Esophagus squamous epithelium (tissue), 5 donors: ENCODE measurements at regions not wholly inside any gene's neighbourhood (a gene's known extent, or its start where the extent isn't known, plus 50 kb on each side); places are given as distances from the start of the nearest gene placed in this dataset.
A peak's percentile ranks its signal among the peaks of the same experiment; 100 is the strongest.
"Not testable (repeated sequence)": the region's sequence is repeated elsewhere in the genome, so short reads cannot be mapped to it uniquely, and the experiment has no call there.

Experiments used
- DNase-seq: peaks from one replicate; lab custom pipeline; 2025; lab: John Stamatoyannopoulos, UW
- H3K27ac ChIP-seq, 4 donors: fragments of 200-600 bp; sonication (generic); one replicate each; pipeline ENCODE4 v1.5.1; 2016 to 2019; ENCODE audit warnings: mild to moderate bottlenecking in 1 of 4
- H3K27me3 ChIP-seq, 4 donors: fragments of 200-600 bp; sonication (generic); 1 replicate in 3 of 4; 2 replicates in 1 of 4; pipeline versions ENCODE4 v1.5.1 to v1.6.0; 2017 to 2021; ENCODE audit warnings: antibody characterized with exemption in 1 of 4
- H3K36me3 ChIP-seq, 3 donors: fragments of 200-600 bp; sonication (generic); one replicate each; pipeline ENCODE4 v1.5.1; 2016 to 2019
- H3K4me1 ChIP-seq, 3 donors: fragments of 200-600 bp; sonication (generic); one replicate each; pipeline ENCODE4 v1.5.1; 2017 to 2019
- H3K4me3 ChIP-seq, 4 donors: fragments of 200-600 bp; sonication (generic); 1 replicate in 3 of 4; 2 replicates in 1 of 4; pipeline ENCODE4 v1.5.1; 2016 to 2019; ENCODE audit warnings: mild to moderate bottlenecking in 2 of 4, moderate library complexity in 1 of 4
- H3K9me3 ChIP-seq, 3 donors: fragments of 200-600 bp; sonication (generic); one replicate each; pipeline ENCODE4 v1.5.1; 2016 to 2019
- CTCF ChIP-seq, 6 experiments: fragments of 450-650 bp in 4 of 6; fragments of 200-600 bp in 2 of 6; sonication (generic) in 2 of 6; IDR thresholded peaks; one replicate each; pipeline ENCODE4 v1.5.1; 2016 to 2019; ENCODE audit warnings: antibody characterized with exemption in 6 of 6, mild to moderate bottlenecking in 4 of 6, moderate library complexity in 4 of 6
- POLR2A ChIP-seq, 4 donors: fragments of 450-650 bp; IDR thresholded peaks; one replicate each; pipeline ENCODE4 v1.6.1; 2017; ENCODE audit warnings: antibody characterized with exemption in 4 of 4, mild to moderate bottlenecking in 4 of 4, moderate library complexity in 3 of 4
- WGBS, 2 donors: methylation state at CpG; one replicate each; pipeline ENCODE4 v1.1.5; 2018; 5-methylcytosine and 5-hydroxymethylcytosine counted together
- intact Hi-C: fragments of 100-400 bp; cut with DNase I; formaldehyde crosslinking; loops from one replicate; pipeline ENCODE4 v1.15.0; 2022
- donor health status: DM: yes; HTN: yes; CAD: no.

GRCh38 chr13:109272595-109273325 lies 513.6 kb downstream of the IRS2 start:
- peak overlapping the region; percentile 5 to 79 (median 41) for H3K27ac ChIP-seq

DNA sequence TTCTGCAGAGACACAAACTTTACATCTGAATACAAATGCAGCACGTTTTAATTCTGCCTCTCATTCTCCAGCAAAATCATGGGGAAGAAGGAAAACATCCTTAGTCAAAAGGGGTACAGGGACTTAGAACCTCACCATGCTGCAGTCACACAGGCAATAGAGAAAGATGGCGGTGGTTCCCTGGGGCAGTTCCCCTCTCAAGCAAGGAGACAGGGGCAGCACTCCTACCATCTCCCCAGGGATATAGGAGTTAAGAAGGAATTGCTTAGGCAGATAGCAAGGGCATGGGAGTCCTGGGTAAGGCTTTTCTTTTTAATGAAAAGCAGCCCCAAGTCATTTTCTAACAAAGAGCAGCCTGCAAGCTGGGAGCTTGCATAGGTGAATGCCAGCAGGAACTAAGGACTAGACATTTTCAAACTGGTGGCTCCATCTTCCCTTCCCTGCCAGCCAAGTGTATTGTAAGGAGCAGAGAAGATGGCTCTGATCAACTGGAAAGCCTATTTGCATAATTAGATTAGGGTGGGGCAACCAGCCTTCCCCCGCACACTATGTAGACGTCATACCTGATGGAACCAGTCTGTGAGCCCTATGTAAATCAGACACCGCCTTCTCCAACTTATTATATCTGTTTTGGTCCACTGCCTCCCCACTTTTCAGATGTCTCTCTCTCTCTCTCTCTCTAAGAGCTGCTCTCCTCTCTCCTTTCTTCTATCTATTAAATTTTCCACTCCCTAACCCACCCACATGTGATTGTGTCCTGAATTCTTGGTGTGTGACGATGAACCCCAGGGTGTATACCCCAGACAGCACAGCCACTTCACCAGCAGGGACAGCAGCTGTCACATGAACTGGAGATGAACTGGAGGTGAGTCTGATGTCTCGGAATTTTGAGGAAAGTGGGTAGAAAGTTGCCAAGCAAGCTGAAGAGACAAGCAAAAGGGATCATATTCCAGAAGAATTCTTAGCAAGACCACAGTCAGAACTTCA lies 514.5 kb downstream of the IRS2 start:
- TF ChIP-seq POLR2A (IDR thresholded peaks at IDR 0.05), result no peak
- peak in 1 of 6 experiments; percentile 8 for TF ChIP-seq CTCF (IDR thresholded peaks at IDR 0.05)
- Histone ChIP-seq H3K4me3 (no peak overlapping the region), H3K36me3 (no peaks in the 10 kb centered on the region), H3K27ac (peak overlapping the region; percentile 9 to 79 (median 68)), H3K4me1 (peaks cover 0 to 30% (median 0%) of the 10 kb centered on the region in 3 donors), H3K9me3 (no peaks in the 10 kb centered on the region), H3K27me3 (no peaks in the 10 kb centered on the region)
- intact Hi-C loops, result loop anchor here (10.0 kb wide), 1 partner anchor 127 kb away; no protein-coding TSS in a partner anchor
- DNase-seq, result no peak
- 63 to 68% methylated on average over 7 of the region's 7 CpGs for WGBS, 2 donors

More at GRCh38 chr13:109272595-109273325, 513.6 kb downstream of the IRS2 start:
- Histone ChIP-seq H3K36me3 (no peaks in the 10 kb centered on the region), H3K9me3 (no peaks in the 10 kb centered on the region), H3K4me3 (no peak overlapping the region), H3K27me3 (no peaks in the 10 kb centered on the region), H3K4me1 (peaks cover 0 to 30% (median 0%) of the 10 kb centered on the region in 3 donors)
- intact Hi-C loops, result loop anchor here (10.0 kb wide), 1 partner anchor 128 kb away; no protein-coding TSS in a partner anchor
- no peak for TF ChIP-seq CTCF (IDR thresholded peaks at IDR 0.05)
- TF ChIP-seq POLR2A (IDR thresholded peaks at IDR 0.05), result no peak
- DNase-seq, result no peak
- WGBS, 2 donors, result 57 to 60% methylated on average over 6 of the region's 6 CpGs

- H3K27me3 ChIP-seq, result no peaks in the 10 kb centered on the region
- no peaks in the 10 kb centered on the region for H3K36me3 ChIP-seq
- DNase-seq, result no peak
- no peak overlapping the region for H3K4me3 ChIP-seq
- intact Hi-C loops, result loop anchor here (10.0 kb wide), 1 partner anchor 126 kb away; no protein-coding TSS in a partner anchor
- 61 to 71% methylated on average over 9 of the region's 9 CpGs for WGBS, 2 donors
- TF ChIP-seq POLR2A (IDR thresholded peaks at IDR 0.05), result no peak
- no peak for TF ChIP-seq CTCF (IDR thresholded peaks at IDR 0.05)
- no peaks in the 10 kb centered on the region for H3K9me3 ChIP-seq
- peak overlapping the region in 3 of 4 donors; percentile 64 to 79 (median 67) for H3K27ac ChIP-seq
- H3K4me1 ChIP-seq, result peaks cover 0 to 30% (median 0%) of the 10 kb centered on the region in 3 donors
These were observed 515.3 kb downstream of the IRS2 start for GRCh38 chr13:109271061-109271460.

DNA sequence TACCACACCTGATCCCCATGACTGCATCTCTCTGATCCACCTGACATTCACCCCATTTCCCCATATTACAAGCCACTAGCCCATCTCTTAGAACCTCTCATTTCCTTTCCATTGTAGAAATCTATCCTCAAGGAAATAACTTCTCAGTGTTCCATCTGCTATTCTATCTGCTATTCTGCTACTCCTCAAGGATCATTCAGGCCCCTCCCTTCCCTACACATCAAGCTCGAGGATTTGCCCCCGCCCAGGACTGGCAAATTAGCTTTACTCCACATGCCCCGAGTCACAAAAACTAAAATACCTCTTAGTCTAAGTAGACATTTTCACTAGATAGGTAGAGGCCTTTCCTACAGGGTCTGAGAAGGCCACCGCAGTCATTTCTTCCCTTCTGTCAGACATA lies 517.0 kb downstream of the IRS2 start:
- intact Hi-C loops, H3K4me3 ChIP-seq, H3K36me3 ChIP-seq, DNase-seq, H3K27me3 ChIP-seq, H3K9me3 ChIP-seq: not testable (repeated sequence)
- WGBS, 2 donors, result 70 to 78% methylated on average over 4 of the region's 4 CpGs
- H3K27ac ChIP-seq, result peak overlapping the region in 3 of 4 donors; percentile 52 to 54 (median 53)
- peaks cover 4 to 35% (median 4%) of the 10 kb centered on the region in 3 donors for H3K4me1 ChIP-seq

DNA sequence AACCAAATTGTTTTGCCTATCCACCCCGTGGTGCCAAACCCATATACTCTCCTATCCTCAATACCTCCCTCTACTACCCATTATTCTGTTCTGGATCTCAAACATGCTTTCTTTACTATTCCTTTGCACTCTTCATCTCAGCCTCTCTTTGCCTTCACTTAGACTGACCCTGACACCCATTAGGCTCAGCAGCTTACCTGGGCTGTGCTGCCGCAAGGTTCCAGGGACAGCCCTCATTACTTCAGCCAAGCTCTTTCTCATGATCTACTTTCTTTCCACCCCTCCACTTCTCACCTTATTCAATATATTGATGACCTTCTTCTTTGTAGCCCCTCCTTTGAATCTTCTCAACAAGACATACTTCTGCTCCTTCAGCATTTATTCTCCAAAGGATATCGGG lies 517.9 kb downstream of the IRS2 start:
- DNase-seq, intact Hi-C loops, H3K36me3 ChIP-seq, H3K9me3 ChIP-seq, H3K27me3 ChIP-seq: not testable (repeated sequence)
- WGBS, 2 donors, result 91 to 92% methylated on average over 3 of the region's 3 CpGs
- Histone ChIP-seq H3K4me3 (peak overlapping the region in 1 of 4 donors; percentile 16), H3K27ac (peak overlapping the region in 3 of 4 donors; percentile 2 to 29 (median 19)), H3K4me1 (peaks cover 5 to 36% (median 7%) of the 10 kb centered on the region in 3 donors)

DNA sequence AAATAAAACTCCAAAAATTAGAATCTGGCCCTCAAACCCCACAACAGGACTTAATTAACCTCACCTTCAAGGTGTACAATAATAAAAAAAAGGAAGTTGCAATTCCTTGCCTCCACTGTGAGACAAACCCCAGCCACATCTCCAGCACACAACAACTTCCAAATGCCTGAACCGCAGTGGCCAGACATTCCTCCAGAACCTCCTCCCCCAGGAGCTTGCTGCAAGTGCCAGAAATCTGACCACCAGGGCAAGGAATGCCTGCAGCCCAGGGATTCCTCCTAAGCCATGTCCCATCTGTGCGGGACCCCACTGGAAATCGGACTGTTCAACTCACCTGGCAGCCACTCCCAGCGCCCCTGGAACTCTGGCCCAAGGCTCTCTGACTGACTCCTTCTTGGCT lies 519.0 kb downstream of the IRS2 start:
- Histone ChIP-seq H3K4me1 (peaks cover 5 to 26% (median 7%) of the 10 kb centered on the region in 3 donors), H3K4me3 (peak overlapping the region in 3 of 4 donors; percentile 16 to 47 (median 22)), H3K27ac (peak overlapping the region in 3 of 4 donors; percentile 39 to 46 (median 45))
- H3K36me3 ChIP-seq, H3K27me3 ChIP-seq, H3K9me3 ChIP-seq, DNase-seq, intact Hi-C loops: not testable (repeated sequence)
- 89% methylated on average over 3 of the region's 4 CpGs; no CpG with 5 or more reads in 1 of the 2 donors for WGBS, 2 donors

DNA sequence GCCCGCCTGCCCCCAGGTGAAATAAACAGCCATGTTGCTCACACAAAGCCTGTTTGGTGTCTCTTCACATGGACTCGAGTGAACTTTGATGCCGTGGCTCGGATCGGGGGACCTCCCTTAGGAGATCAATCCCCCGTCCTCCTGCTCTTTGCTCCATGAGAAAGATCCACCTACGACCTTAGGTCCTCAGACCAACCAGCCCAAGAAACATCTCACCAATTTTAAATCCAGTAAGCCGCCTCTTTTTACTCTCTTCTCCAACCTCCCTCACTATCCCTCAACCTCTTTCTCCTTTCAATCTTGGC lies 521.0 kb downstream of the IRS2 start:
- DNase-seq, H3K36me3 ChIP-seq, H3K27me3 ChIP-seq, H3K9me3 ChIP-seq, intact Hi-C loops: not testable (repeated sequence)
- H3K4me1 ChIP-seq, result peaks cover 5 to 10% (median 7%) of the 10 kb centered on the region in 3 donors
- peak overlapping the region; percentile 54 to 75 (median 70) for H3K27ac ChIP-seq
- 28 to 67% methylated on average over 8 of the region's 8 CpGs for WGBS, 2 donors
- H3K4me3 ChIP-seq, result peak overlapping the region in 2 of 4 donors; percentile 30 to 49

DNA sequence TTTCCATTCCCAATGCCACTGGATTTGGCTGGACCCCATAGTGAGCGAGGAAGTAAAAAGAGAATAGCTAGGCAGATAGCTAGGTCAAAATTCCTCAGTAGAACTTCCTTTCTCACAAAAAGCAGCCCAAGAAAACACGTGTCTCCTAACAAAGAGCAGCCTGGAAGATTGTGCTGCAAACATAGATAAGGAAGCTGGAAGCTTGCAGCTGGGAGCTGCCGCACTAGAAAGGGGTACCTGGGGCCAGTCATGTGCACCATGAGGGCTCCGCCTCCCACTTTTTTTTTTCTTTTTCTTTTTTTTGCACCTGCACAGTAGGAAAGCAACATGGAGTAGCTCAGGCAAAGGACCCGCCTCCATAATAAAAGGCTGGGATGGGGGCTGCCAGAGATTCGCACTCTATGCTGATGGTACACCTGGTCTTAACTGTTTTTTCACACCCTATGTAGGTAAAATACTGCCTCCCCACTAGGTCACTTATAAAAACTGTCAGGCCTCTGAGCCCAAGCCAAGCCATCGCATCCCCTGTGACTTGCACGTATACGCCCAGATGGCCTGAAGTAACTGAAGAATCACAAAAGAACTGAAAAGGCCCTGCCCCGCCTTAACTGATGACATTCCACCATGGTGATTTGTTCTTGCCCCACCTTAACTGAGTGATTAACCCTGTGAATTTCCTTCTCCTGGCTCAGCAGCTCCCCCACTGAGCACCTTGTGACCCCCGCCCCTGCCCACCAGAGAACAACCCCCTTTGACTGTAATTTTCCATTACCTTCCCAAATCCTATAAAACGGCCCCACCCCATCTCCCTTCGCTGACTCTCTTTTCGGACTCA lies 521.6 kb downstream of the IRS2 start:
- H3K9me3 ChIP-seq, H3K27me3 ChIP-seq, intact Hi-C loops, DNase-seq, H3K36me3 ChIP-seq: not testable (repeated sequence)
- Histone ChIP-seq H3K4me1 (peaks cover 5 to 10% (median 7%) of the 10 kb centered on the region in 3 donors), H3K4me3 (peak overlapping the region in 1 of 4 donors; percentile 49), H3K27ac (peak overlapping the region; percentile 49 to 86 (median 80))
- WGBS, 2 donors, result 41 to 63% methylated on average over 14 of the region's 14 CpGs
